HCT116 (cell line): ENCODE measurements at regions not wholly inside any gene's neighbourhood (a gene's known extent, or its start where the extent isn't known, plus 50 kb on each side); places are given as distances from the start of the nearest gene placed in this dataset.

Source experiments
- ATAC-seq: fragments of 200-7000 bp; cut with Tn5 transposase; 2 replicates; pipeline ENCODE4 v1.9.1; 2020; ENCODE audit warnings: mild to moderate bottlenecking, moderate library complexity
- BruUV-seq: library from RNA; stranded (reverse); fragments of 400-500 nt; replicated peaks from 2 replicates; lab custom pipeline; 2021; lab: Mats Ljungman, UMichigan
- CTCF ChIA-PET: fragments of 300-600 bp; sonication (Branson Sonifier 250); formaldehyde crosslinking; loops from one replicate; lab custom pipeline; 2021; ENCODE audit warnings: antibody characterized with exemption; lab: Charles Lee
- POLR2A ChIA-PET: fragments of 300-600, 350-600 bp; sonication (Branson Sonifier 250); formaldehyde crosslinking; loops from one replicate; lab custom pipeline; 2021; ENCODE audit warnings: antibody characterized with exemption; lab: Charles Lee
- RAD21 ChIA-PET, 2 experiments: fragments of 300-600 bp; sonication (Branson Sonifier 250); formaldehyde crosslinking; loops; one replicate each; lab custom pipeline; 2023; ENCODE audit warnings: low total read pairs in 2 of 2; ENCODE audit not compliant: uncharacterized antibody in 2 of 2, unreplicated experiment in 2 of 2, low non-redundant PET in 1 of 2; lab: Charles Lee
- DNase-seq: peaks from one replicate; pipeline ENCODE4 v3.0.0-alpha.2; 2010; ENCODE audit warnings: low read depth, low spot score
- H2AFZ ChIP-seq: fragments of 200-600 bp; shearing (Covaris generic), sonication (generic); 2 replicates; pipeline ENCODE4 v1.6.1; 2017; ENCODE audit warnings: low read depth, mixed run types, mixed read lengths, antibody characterized with exemption, low read length; ENCODE audit not compliant: poor library complexity, severe bottlenecking
- H3K27ac ChIP-seq: 2 replicates; pipeline ENCODE4 v1.5.1; 2012; ENCODE audit warnings: low read depth, low read length
- H3K27me3 ChIP-seq: fragments of 200-600 bp; sonication (generic); 2 replicates; pipeline ENCODE4 v1.6.1; 2016; ENCODE audit warnings: mixed run types, low read length, mixed read lengths; ENCODE audit not compliant: insufficient read depth
- H3K36me3 ChIP-seq, 2 experiments: fragments of 200-500 bp in 1 of 2; fragments of 200-600 bp in 1 of 2; sonication (Bioruptor generic) in 1 of 2; sonication (generic) in 1 of 2; 2 replicates each; pipeline versions ENCODE4 v1.5.1 to v1.6.1; 2014 to 2016; ENCODE audit warnings: low read length in 2 of 2, inconsistent platforms in 1 of 2, mixed read lengths in 1 of 2, mixed run types in 1 of 2; ENCODE audit not compliant: insufficient read depth in 2 of 2, control insufficient read depth in 1 of 2
- H3K4me1 ChIP-seq, 2 experiments: fragments of 200-600 bp in 1 of 2; sonication (generic) in 1 of 2; 2 replicates each; pipeline versions ENCODE4 v1.5.1 to v1.6.1; 2012 to 2017; ENCODE audit warnings: low read length in 2 of 2, inconsistent platforms in 1 of 2, mild to moderate bottlenecking in 1 of 2, mixed read lengths in 1 of 2, mixed run types in 1 of 2, moderate library complexity in 1 of 2; ENCODE audit not compliant: insufficient read depth in 2 of 2, control insufficient read depth in 1 of 2
- H3K4me2 ChIP-seq: fragments of 200-600 bp; sonication (generic); 2 replicates; pipeline ENCODE4 v1.6.1; 2017; ENCODE audit warnings: mixed run types, low read length, mixed read lengths
- H3K4me3 ChIP-seq, 2 experiments: fragments of 200-600 bp in 1 of 2; sonication (generic) in 1 of 2; replicated peaks in 1 of 2; 2 replicates each; pipeline ENCODE4 v1.5.1; 2011 to 2016; ENCODE audit warnings: low read length in 2 of 2, control low read depth in 1 of 2, low read depth in 1 of 2, mild to moderate bottlenecking in 1 of 2, mixed read lengths in 1 of 2, mixed run types in 1 of 2
- H3K79me2 ChIP-seq: fragments of 200-600 bp; sonication (generic); 2 replicates; pipeline ENCODE4 v1.6.1; 2017; ENCODE audit warnings: mild to moderate bottlenecking, mixed run types, low read length, moderate library complexity, mixed read lengths; ENCODE audit not compliant: insufficient read depth
- H3K9ac ChIP-seq: fragments of 200-600 bp; sonication (generic); 2 replicates; pipeline ENCODE4 v1.6.1; 2016; ENCODE audit warnings: low read length, mixed read lengths
- H3K9me2 ChIP-seq: fragments of 200-600 bp; sonication (generic), shearing (Covaris generic); 2 replicates; pipeline ENCODE4 v1.6.1; 2017; ENCODE audit warnings: mixed run types, mild to moderate bottlenecking, moderate library complexity; ENCODE audit not compliant: insufficient read depth
- H3K9me3 ChIP-seq, 2 experiments: fragments of 200-500 bp in 1 of 2; fragments of 200-600 bp in 1 of 2; sonication (Bioruptor generic) in 1 of 2; sonication (generic) in 1 of 2; 2 replicates each; pipeline ENCODE4 v1.6.1; 2014 to 2017; ENCODE audit warnings: low read length in 2 of 2, mixed read lengths in 2 of 2, inconsistent platforms in 1 of 2, low read depth in 1 of 2, mild to moderate bottlenecking in 1 of 2, mixed run types in 1 of 2, moderate library complexity in 1 of 2; ENCODE audit not compliant: control insufficient read depth in 1 of 2, insufficient read depth in 1 of 2
- H4K20me1 ChIP-seq: fragments of 200-600 bp; sonication (generic), shearing (Covaris generic); 2 replicates; pipeline ENCODE4 v1.6.1; 2017; ENCODE audit warnings: mixed run types, mild to moderate bottlenecking, moderate library complexity; ENCODE audit not compliant: insufficient read depth
- ELF1 ChIP-seq: IDR thresholded peaks from 2 replicates; pipeline ENCODE4 v1.6.1; 2012; ENCODE audit warnings: low read depth, borderline replicate concordance
- EZH2phosphoT487 ChIP-seq: fragments of 200-600 bp; IDR thresholded peaks from 2 replicates; pipeline ENCODE4 v1.6.1; 2018; ENCODE audit warnings: antibody characterized with exemption, borderline replicate concordance
- JUND ChIP-seq: IDR thresholded peaks from 2 replicates; pipeline ENCODE4 v1.6.1; 2012
- MAX ChIP-seq: IDR thresholded peaks from 2 replicates; pipeline ENCODE4 v1.6.1; 2012
- SRF ChIP-seq: IDR thresholded peaks from 2 replicates; pipeline ENCODE4 v1.6.1; 2012; ENCODE audit warnings: low read depth
- ZNF274 ChIP-seq: fragments of 200-500 bp; sonication (Bioruptor generic); IDR thresholded peaks from 2 replicates; pipeline ENCODE4 v1.6.1; 2014; ENCODE audit warnings: mild to moderate bottlenecking, low read depth, low read length, inconsistent platforms
- intact Hi-C: fragments of 100-400 bp; cut with micrococcal nuclease; formaldehyde crosslinking; loops from 2 replicates; pipeline ENCODE4 v1.10.0; 2022

- no peak overlapping the region for H3K27ac ChIP-seq
- H2AFZ ChIP-seq = no peak overlapping the region
- POLR2A ChIA-PET = no interaction called here
- DNase-seq (no peak), ATAC-seq (no peak)
- CTCF ChIA-PET = no interaction called here
- RAD21 ChIA-PET = no interaction called here
- H3K4me1 ChIP-seq = no peaks in the 10 kb centered on the region
- H3K27me3 ChIP-seq = no peaks in the 10 kb centered on the region
- no peak overlapping the region for H3K4me3 ChIP-seq
- H3K36me3 ChIP-seq = no peaks in the 10 kb centered on the region
- H3K9me2 ChIP-seq = no peaks in the 10 kb centered on the region
- no peaks in the 10 kb centered on the region for H4K20me1 ChIP-seq
- H3K9ac ChIP-seq = no peak overlapping the region
- TF ChIP-seq ZNF274 (no peak), EZH2phosphoT487 (no peak), SRF (no peak)
- no TSS peak for BruUV-seq
- no peaks in the 10 kb centered on the region for H3K79me2 ChIP-seq
- intact Hi-C loops = no loop called here
- no peaks in the 10 kb centered on the region for H3K9me3 ChIP-seq
- no peak overlapping the region for H3K4me2 ChIP-seq
Measured at GRCh38 chr1:81452693-81453366, 347.9 kb upstream of the ADGRL2 start.

- no peak overlapping the region for H3K27ac ChIP-seq
- no peak overlapping the region for H3K4me2 ChIP-seq
- no peaks in the 10 kb centered on the region for H3K9me3 ChIP-seq
- CTCF ChIA-PET = no interaction called here
- intact Hi-C loops = no loop called here
- H3K9me2 ChIP-seq = no peaks in the 10 kb centered on the region
- RAD21 ChIA-PET = no interaction called here
- POLR2A ChIA-PET = no interaction called here
- H3K27me3 ChIP-seq = no peaks in the 10 kb centered on the region
- no peaks in the 10 kb centered on the region for H4K20me1 ChIP-seq
- no peaks in the 10 kb centered on the region for H3K36me3 ChIP-seq
- no peak overlapping the region for H3K4me3 ChIP-seq
- ATAC-seq (no peak), DNase-seq (no peak)
- no peak overlapping the region for H2AFZ ChIP-seq
- BruUV-seq = no TSS peak
- H3K79me2 ChIP-seq = no peaks in the 10 kb centered on the region
- H3K9ac ChIP-seq = no peak overlapping the region
- H3K4me1 ChIP-seq = no peaks in the 10 kb centered on the region
- TF ChIP-seq ELF1 (no peak), JUND (no peak), MAX (no peak)
Measured at GRCh38 chr1:81449786-81450185, 350.9 kb upstream of the ADGRL2 start.
